ENCODE measurements at regions not wholly inside any gene's neighbourhood (a gene's known extent, or its start where the extent isn't known, plus 50 kb on each side); places are given as distances from the start of the nearest gene placed in this dataset.

DNA sequence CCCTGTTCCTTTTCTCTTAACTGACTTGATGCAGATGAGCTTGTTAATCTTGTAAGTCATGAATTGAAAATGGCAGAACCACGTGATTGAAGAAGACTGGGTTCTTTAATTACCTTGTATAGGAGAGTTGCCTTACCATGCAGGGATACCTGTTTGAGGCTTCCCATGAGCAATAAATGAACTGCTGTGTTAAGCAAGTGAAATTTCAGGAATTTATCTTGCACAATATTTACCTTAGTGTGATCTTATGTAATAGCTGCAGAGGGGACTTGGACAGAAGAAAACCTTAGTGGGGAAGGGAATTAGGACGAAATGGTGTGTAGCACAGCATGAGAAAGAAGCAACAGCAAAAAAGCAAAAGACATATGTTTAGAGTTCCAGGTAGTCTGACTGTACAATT, 384.0 kb upstream of the TMEFF2 start:
- in situ Hi-C loops (cut with MboI; ENCODE audit: low sequenced_read_pairs in 4 of 4) = no loop called here
- no peaks in the 10 kb centered on the region for H3K36me3 ChIP-seq
- TF ChIP-seq POLR2A (IDR thresholded peaks at IDR 0.05) (no peak), CTCF (IDR thresholded peaks at IDR 0.05 in 4 of 5, conservative IDR thresholded peaks at IDR 0.05 in 1 of 5) (no peak)

DNA sequence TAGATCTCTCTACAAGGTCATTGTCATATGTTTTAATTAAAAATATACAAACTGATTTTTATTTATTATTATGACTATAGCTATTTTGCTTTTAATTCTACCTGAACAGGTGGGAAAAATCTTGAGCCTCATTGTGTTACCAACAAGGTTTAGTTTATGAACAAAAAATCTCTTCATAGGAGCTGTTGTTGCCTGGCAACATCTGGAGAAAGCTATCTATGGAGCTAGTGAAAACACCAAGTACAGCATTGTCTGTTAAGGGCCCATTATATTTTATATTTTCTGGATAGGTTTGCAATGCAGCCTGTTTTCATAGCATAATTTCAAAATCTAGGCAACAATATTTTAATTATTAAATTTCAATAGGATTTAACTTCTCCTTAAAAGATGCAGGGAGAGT, 383.0 kb upstream of the TMEFF2 start:
- no peak overlapping the region for H3K27ac ChIP-seq
- H3K27me3 ChIP-seq = no peaks in the 10 kb centered on the region
- in situ Hi-C loops (cut with MboI; ENCODE audit: low sequenced_read_pairs in 4 of 4) (no loop called here), intact Hi-C loops (cut with DNase I; ENCODE audit: low total_unique reads) (no loop called here)
- no peak overlapping the region for H3K4me3 ChIP-seq
- H3K4me1 ChIP-seq = no peaks in the 10 kb centered on the region
- ATAC-seq = no peak
- no peak for TF ChIP-seq CTCF (IDR thresholded peaks at IDR 0.05 in 4 of 5, conservative IDR thresholded peaks at IDR 0.05 in 1 of 5)
- no peaks in the 10 kb centered on the region for H3K36me3 ChIP-seq
- DNase-seq = no peak
- no peaks in the 10 kb centered on the region for H3K9me3 ChIP-seq

More for the DNA sequence above, 384.0 kb upstream of the TMEFF2 start:
- DNase-seq (no peak), ATAC-seq (no peak)
- H3K27me3 ChIP-seq = no peaks in the 10 kb centered on the region
- no peaks in the 10 kb centered on the region for H3K9me3 ChIP-seq
- no peak overlapping the region for H3K27ac ChIP-seq
- intact Hi-C loops (cut with DNase I; ENCODE audit: low total_unique reads) = no loop called here
- no peak overlapping the region for H3K4me3 ChIP-seq
- H3K4me1 ChIP-seq = no peaks in the 10 kb centered on the region

DNA sequence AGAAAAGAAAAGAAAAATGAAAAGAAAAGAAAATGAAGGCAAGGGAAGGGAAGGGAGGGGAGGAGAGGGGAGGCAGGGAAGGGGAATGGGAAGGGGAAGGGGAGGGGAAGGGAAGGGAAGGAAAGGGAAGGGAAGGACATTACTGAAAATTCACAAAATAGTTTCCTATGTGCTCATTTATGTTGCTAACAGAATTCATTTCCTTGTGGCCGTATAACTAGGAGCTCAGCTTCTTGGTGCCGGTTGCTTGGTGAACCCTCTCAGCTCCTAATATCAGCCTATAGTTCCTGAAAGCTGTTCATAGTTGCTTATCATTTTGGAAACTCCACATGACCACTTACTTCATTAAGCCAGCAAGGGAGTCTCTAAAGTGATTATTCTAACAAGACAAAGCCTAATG, 379.8 kb upstream of the TMEFF2 start:
- DNase-seq = no peak
- Histone ChIP-seq H3K4me1 (no peaks in the 10 kb centered on the region), H3K36me3 (no peaks in the 10 kb centered on the region), H3K9me3 (no peaks in the 10 kb centered on the region), H3K4me3 (no peak overlapping the region), H3K27me3 (no peaks in the 10 kb centered on the region), H3K27ac (no peak overlapping the region)
- in situ Hi-C loops (cut with MboI; ENCODE audit: low sequenced_read_pairs in 4 of 4) = no loop called here
- intact Hi-C loops (cut with DNase I; ENCODE audit: low total_unique reads) = no loop called here
- TF ChIP-seq CTCF (IDR thresholded peaks at IDR 0.05 in 4 of 5, conservative IDR thresholded peaks at IDR 0.05 in 1 of 5) = no peak
- no peak for TF ChIP-seq POLR2A (IDR thresholded peaks at IDR 0.05)
- no peak for ATAC-seq

- H3K4me3 ChIP-seq = no peak overlapping the region
- no peaks in the 10 kb centered on the region for H3K9me3 ChIP-seq
- no peaks in the 10 kb centered on the region for H3K27me3 ChIP-seq
- no peaks in the 10 kb centered on the region for H3K4me1 ChIP-seq
- ATAC-seq = no peak
- TF ChIP-seq POLR2A (IDR thresholded peaks at IDR 0.05) = no peak
- TF ChIP-seq CTCF (IDR thresholded peaks at IDR 0.05 in 4 of 5, conservative IDR thresholded peaks at IDR 0.05 in 1 of 5) = no peak
- no peak for DNase-seq
- intact Hi-C loops (cut with DNase I; ENCODE audit: low total_unique reads) = no loop called here
- in situ Hi-C loops (cut with MboI; ENCODE audit: low sequenced_read_pairs in 4 of 4) = no loop called here
- no peaks in the 10 kb centered on the region for H3K36me3 ChIP-seq
- H3K27ac ChIP-seq = no peak overlapping the region
Observed at GRCh38 chr2:192571636-192572035, 376.9 kb upstream of the TMEFF2 start.

DNA sequence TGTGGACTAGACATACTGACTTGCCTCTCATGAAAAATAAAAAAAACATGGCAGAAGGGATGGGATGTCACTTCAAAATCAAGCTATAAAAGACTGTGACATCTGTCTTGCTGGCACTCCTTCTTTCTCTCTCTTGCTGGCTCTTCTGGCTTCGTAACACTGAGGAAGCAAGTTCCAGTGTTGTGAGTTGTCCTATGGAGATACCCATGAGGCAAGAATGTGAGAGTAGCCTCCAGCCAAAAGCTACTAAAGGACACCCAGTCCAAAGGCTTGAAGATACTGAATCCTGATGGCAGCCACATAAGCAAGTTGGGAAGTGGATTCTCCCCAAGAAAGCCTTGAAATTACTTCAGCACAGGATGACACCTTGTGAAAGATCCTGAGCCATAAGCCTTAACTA, 376.1 kb upstream of the TMEFF2 start:
- DNase-seq (no peak), ATAC-seq (no peak)
- TF ChIP-seq CTCF (IDR thresholded peaks at IDR 0.05 in 4 of 5, conservative IDR thresholded peaks at IDR 0.05 in 1 of 5) (no peak), POLR2A (IDR thresholded peaks at IDR 0.05) (no peak)
- H3K4me3 ChIP-seq = no peak overlapping the region
- in situ Hi-C loops (cut with MboI; ENCODE audit: low sequenced_read_pairs in 4 of 4) (no loop called here), intact Hi-C loops (cut with DNase I; ENCODE audit: low total_unique reads) (no loop called here)
- H3K4me1 ChIP-seq = no peaks in the 10 kb centered on the region
- H3K9me3 ChIP-seq = no peaks in the 10 kb centered on the region
- H3K36me3 ChIP-seq = no peaks in the 10 kb centered on the region
- no peaks in the 10 kb centered on the region for H3K27me3 ChIP-seq
- no peak overlapping the region for H3K27ac ChIP-seq
